GM12878 (cell line): ENCODE measurements at regions not wholly inside any gene's neighbourhood (a gene's known extent, or its start where the extent isn't known, plus 50 kb on each side); places are given as distances from the start of the nearest gene placed in this dataset.

ENCODE experiments used
- ATAC-seq: fragments of 200-7000 bp; cut with Tn5 transposase; 3 replicates; pipeline ENCODE4 v1.9.1; 2020; ENCODE audit warnings: mild to moderate bottlenecking, moderate library complexity
- BruUV-seq: library from RNA; stranded (reverse); fragments of 400-500 nt; replicated peaks from 2 replicates; lab custom pipeline; 2021; lab: Mats Ljungman, UMichigan
- CTCF ChIA-PET: fragments of 300-600 bp; sonication (Branson Sonifier 250); formaldehyde crosslinking; extraction: SDS; loops from one replicate; lab custom pipeline; 2021; ENCODE audit warnings: inconsistent platforms; lab: Yijun Ruan, JAX
- POLR2A ChIA-PET: fragments of 350-600 bp; formaldehyde crosslinking; extraction: SDS; loops from one replicate; lab custom pipeline; 2021; ENCODE audit warnings: inconsistent platforms; lab: Charles Lee
- RAD21 ChIA-PET: fragments of 300-600 bp; sonication (Branson Sonifier 250); formaldehyde crosslinking; loops from one replicate; lab custom pipeline; 2023; ENCODE audit warnings: antibody characterized with exemption; ENCODE audit not compliant: unreplicated experiment; lab: Charles Lee
- SMC1A ChIA-PET: fragments of 300-600 bp; sonication (Branson Sonifier 250); formaldehyde crosslinking; loops from one replicate; lab custom pipeline; 2023; ENCODE audit not compliant: unreplicated experiment, uncharacterized antibody; lab: Charles Lee
- DNase-seq: peaks from one replicate; pipeline ENCODE4 v3.0.0-alpha.2; 2011; ENCODE audit warnings: low read depth, low spot score
- FAIRE-seq: peaks from 3 replicates; lab custom pipeline; 2011; peaks lifted over from hg19 to GRCh38; lab: Jason Lieb, UNC
- H2AFZ ChIP-seq: 2 replicates; pipeline ENCODE4 v1.6.0; 2011; ENCODE audit warnings: low read depth, low read length, control low read depth; ENCODE audit not compliant: control insufficient read depth
- H3K27ac ChIP-seq: 2 replicates; pipeline ENCODE4 v1.5.1; 2011; ENCODE audit warnings: control low read depth; ENCODE audit not compliant: control insufficient read depth, insufficient read depth
- H3K27me3 ChIP-seq, 2 experiments: replicated peaks in 1 of 2; 2 replicates each; pipeline versions ENCODE4 v1.6.0 to v1.6.1; 2011; ENCODE audit warnings: low read length in 1 of 2; ENCODE audit not compliant: control insufficient read depth in 2 of 2, insufficient read depth in 2 of 2
- H3K36me3 ChIP-seq, 2 experiments: 2 replicates each; pipeline ENCODE4 v1.5.1; 2011; ENCODE audit warnings: low read length in 1 of 2; ENCODE audit not compliant: control insufficient read depth in 2 of 2, insufficient read depth in 2 of 2
- H3K4me1 ChIP-seq: 2 replicates; pipeline ENCODE4 v1.6.1; 2011; ENCODE audit warnings: mild to moderate bottlenecking, low read length, moderate library complexity, mixed read lengths; ENCODE audit not compliant: control insufficient read depth, insufficient read depth
- H3K4me2 ChIP-seq: 2 replicates; pipeline ENCODE4 v1.6.0; 2011; ENCODE audit warnings: control low read depth; ENCODE audit not compliant: control insufficient read depth, insufficient read depth
- H3K4me3 ChIP-seq: fragments of 200-600 bp; sonication (generic); 2 replicates; pipeline ENCODE4 v1.5.1; 2016
- H3K79me2 ChIP-seq: 2 replicates; pipeline ENCODE4 v1.6.0; 2011; ENCODE audit warnings: low read length; ENCODE audit not compliant: control insufficient read depth, insufficient read depth
- H3K9ac ChIP-seq: 2 replicates; pipeline ENCODE4 v1.8.0; 2011; ENCODE audit warnings: low read length, control low read depth, mixed read lengths; ENCODE audit not compliant: control insufficient read depth, insufficient read depth
- H3K9me3 ChIP-seq: replicated peaks from 3 replicates; pipeline ENCODE4 v1.5.1; 2011; ENCODE audit warnings: mild to moderate bottlenecking, low read length; ENCODE audit not compliant: control insufficient read depth, insufficient read depth
- H4K20me1 ChIP-seq: 2 replicates; pipeline ENCODE4 v1.6.0; 2011; ENCODE audit not compliant: control insufficient read depth, insufficient read depth
- BCL11A ChIP-seq: IDR thresholded peaks from 2 replicates; pipeline ENCODE4 v1.6.1; 2011; ENCODE audit warnings: low read depth, low read length
- BHLHE40 ChIP-seq, 2 experiments: fragments of 450-650 bp in 1 of 2; IDR thresholded peaks; 2 replicates each; pipeline ENCODE4 v1.6.1; 2011 to 2017; ENCODE audit warnings: low read depth in 2 of 2, borderline replicate concordance in 1 of 2, improper control_type of control experiment in 1 of 2, low read length in 1 of 2, mild to moderate bottlenecking in 1 of 2
- CHD4 ChIP-seq: fragments of 200-600 bp; sonication (generic); IDR thresholded peaks from 2 replicates; pipeline ENCODE4 v1.6.1; 2016; ENCODE audit warnings: mild to moderate bottlenecking
- E2F8 ChIP-seq: fragments of 450-650 bp; IDR thresholded peaks from 2 replicates; pipeline ENCODE4 v1.6.1; 2018; ENCODE audit warnings: mild to moderate bottlenecking, low read depth, moderate library complexity; ENCODE audit not compliant: partially characterized antibody
- EGR1 ChIP-seq, 2 experiments: IDR thresholded peaks; 1 replicate in 1 of 2; 2 replicates in 1 of 2; pipeline ENCODE4 v1.6.1; 2011 to 2012; ENCODE audit warnings: low read depth in 2 of 2, low read length in 2 of 2, borderline replicate concordance in 1 of 2, mild to moderate bottlenecking in 1 of 2, moderate library complexity in 1 of 2
- ESRRA ChIP-seq: IDR thresholded peaks from 2 replicates; pipeline ENCODE4 v1.6.1; 2012; ENCODE audit warnings: mild to moderate bottlenecking, low read length, improper control_type of control experiment
- MAX ChIP-seq: IDR thresholded peaks from 2 replicates; pipeline ENCODE4 v1.6.1; 2012; ENCODE audit warnings: low read depth, low read length, improper control_type of control experiment
- MTA3 ChIP-seq: IDR thresholded peaks from 2 replicates; pipeline ENCODE4 v1.6.1; 2012; ENCODE audit warnings: low read length, inconsistent platforms, borderline replicate concordance
- NBN ChIP-seq: fragments of 450-650 bp; IDR thresholded peaks from 2 replicates; pipeline ENCODE4 v1.6.1; 2016
- NFIC ChIP-seq: IDR thresholded peaks from 2 replicates; pipeline ENCODE4 v1.6.1; 2012; ENCODE audit warnings: low read depth, mild to moderate bottlenecking, inconsistent platforms, low read length, moderate library complexity
- SIX5 ChIP-seq: IDR thresholded peaks from 2 replicates; pipeline ENCODE4 v1.6.1; 2011; ENCODE audit warnings: mild to moderate bottlenecking, low read depth, low read length, moderate library complexity; ENCODE audit not compliant: severe bottlenecking
- TAF1 ChIP-seq: IDR thresholded peaks from 2 replicates; pipeline ENCODE4 v1.6.1; 2011; ENCODE audit warnings: mild to moderate bottlenecking, low read depth, low read length, borderline replicate concordance
- ZNF207 ChIP-seq: fragments of 450-650 bp; IDR thresholded peaks from 2 replicates; pipeline ENCODE4 v1.6.1; 2014; ENCODE audit warnings: antibody characterized with exemption, mild to moderate bottlenecking, borderline replicate concordance
- ZNF24 ChIP-seq: fragments of 450-650 bp; IDR thresholded peaks from 2 replicates; pipeline ENCODE4 v1.6.1; 2017; ENCODE audit warnings: antibody characterized with exemption, mild to moderate bottlenecking
- WGBS: methylation state at CpG from one replicate; pipeline ENCODE4 v1.1.6; 2016; ENCODE audit warnings: low lambda C conversion rate; ENCODE audit not compliant: insufficient replicate concordance, insufficient coverage; ENCODE audit errors: missing lambda C conversion rate; 5-methylcytosine and 5-hydroxymethylcytosine counted together
- in situ Hi-C: fragments of 300-500 bp; cut with MboI; formaldehyde crosslinking; loops from 9 replicates; pipeline ENCODE4 v1.14.3; 2018; ENCODE audit warnings: mixed read lengths
- intact Hi-C: fragments of 100-400 bp; cut with micrococcal nuclease; formaldehyde crosslinking; loops from one replicate; pipeline ENCODE4 v1.14.2; 2022; ENCODE audit not compliant: unreplicated experiment
- TF ChIP-seq, protein P1 (sequence below): IDR thresholded peaks from 2 replicates; pipeline ENCODE4 v1.6.1; 2011; ENCODE audit warnings: low read depth, low read length, improper control_type of control experiment, borderline replicate concordance

DNA sequence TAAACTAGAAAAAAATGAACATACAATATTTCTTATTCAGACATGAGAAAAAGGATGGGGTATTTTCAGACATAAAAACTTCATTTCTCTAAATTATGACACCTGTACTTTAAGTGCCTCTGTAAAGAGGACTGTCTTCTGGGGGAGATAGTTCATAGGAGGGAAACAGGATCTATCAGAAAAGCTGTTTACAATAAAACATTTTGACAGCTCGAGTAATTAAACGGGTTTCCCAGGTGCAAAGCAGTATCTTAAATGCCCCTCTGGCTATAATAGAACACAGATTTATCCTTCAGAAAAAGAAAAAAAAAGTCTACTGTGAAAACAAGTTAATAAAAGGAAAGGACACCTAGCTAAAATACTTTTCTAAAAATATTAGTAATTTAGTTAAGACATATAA lies 311.4 kb upstream of the UBE2E3 start:
- ChIA-PET SMC1A (interaction anchor here (0.9 to 1.4 kb wide), 2 partner anchors 13 to 14 kb away, joined by 3 to 4 read pairs; no protein-coding TSS in a partner anchor), RAD21 (no interaction called here), POLR2A (no interaction called here), CTCF (interaction anchor here (0.6 kb wide), 1 partner anchor 8 kb away, joined by 3 read pairs; no protein-coding TSS in a partner anchor)
- no peak for DNase-seq
- 0% methylated on average over 2 of the region's 2 CpGs for WGBS
- no peaks in the 10 kb centered on the region for H3K79me2 ChIP-seq
- no peaks in the 10 kb centered on the region for H3K27me3 ChIP-seq
- in situ Hi-C loops = no loop called here
- H2AFZ ChIP-seq = no peak overlapping the region
- no peak overlapping the region for H3K27ac ChIP-seq
- TF ChIP-seq, protein P1, sequence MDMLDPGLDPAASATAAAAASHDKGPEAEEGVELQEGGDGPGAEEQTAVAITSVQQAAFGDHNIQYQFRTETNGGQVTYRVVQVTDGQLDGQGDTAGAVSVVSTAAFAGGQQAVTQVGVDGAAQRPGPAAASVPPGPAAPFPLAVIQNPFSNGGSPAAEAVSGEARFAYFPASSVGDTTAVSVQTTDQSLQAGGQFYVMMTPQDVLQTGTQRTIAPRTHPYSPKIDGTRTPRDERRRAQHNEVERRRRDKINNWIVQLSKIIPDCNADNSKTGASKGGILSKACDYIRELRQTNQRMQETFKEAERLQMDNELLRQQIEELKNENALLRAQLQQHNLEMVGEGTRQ = no peak
- TF ChIP-seq MTA3 = no peak
- TF ChIP-seq CHD4 = no peak
- TF ChIP-seq ZNF207 = no peak
- TF ChIP-seq ZNF24 = no peak
- intact Hi-C loops = no loop called here
- H3K4me3 ChIP-seq = no peak overlapping the region
- no peaks in the 10 kb centered on the region for H3K36me3 ChIP-seq
- no peaks in the 10 kb centered on the region for H4K20me1 ChIP-seq
- H3K9me3 ChIP-seq = no peaks in the 10 kb centered on the region
- H3K4me1 ChIP-seq = no peaks in the 10 kb centered on the region
- ATAC-seq = no peak
- H3K4me2 ChIP-seq = no peak overlapping the region
- no peak overlapping the region for H3K9ac ChIP-seq
- no TSS peak for BruUV-seq
- no peak for FAIRE-seq

DNA sequence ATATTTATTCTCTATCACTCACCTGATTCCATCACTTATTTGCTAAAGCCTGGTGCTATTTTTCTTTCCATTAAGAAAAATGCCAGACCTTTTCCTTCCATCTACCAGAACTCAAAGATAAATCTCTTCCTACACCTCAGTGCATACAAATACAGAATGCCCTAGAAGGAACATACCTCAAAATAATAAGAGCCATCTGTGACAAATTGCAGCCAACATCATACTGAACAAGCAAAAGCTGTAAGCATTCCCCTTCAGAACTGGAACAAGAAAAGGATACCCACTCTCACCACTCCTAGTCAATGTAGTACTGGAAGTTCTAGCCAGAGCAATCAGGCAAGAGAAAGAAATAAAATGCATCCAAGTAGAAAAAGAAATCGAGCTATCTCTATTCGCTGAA lies 315.9 kb upstream of the UBE2E3 start:
- DNase-seq = no peak
- BruUV-seq = no TSS peak
- TF ChIP-seq NFIC (no peak), TAF1 (no peak), ESRRA (no peak), NBN (no peak), BHLHE40 (IDR thresholded peaks at IDR 0.05; ENCODE audit: borderline replicate concordance in 1 of 2, low read depth in 2 of 2, low read length in 1 of 2) (no peak), E2F8 (no peak), MAX (no peak), EGR1 (IDR thresholded peaks at IDR 0.05; ENCODE audit: borderline replicate concordance in 1 of 2, low read depth in 2 of 2, low read length in 2 of 2) (no peak), BCL11A (no peak), SIX5 (no peak)
- TF ChIP-seq, all 136 proteins: peak for 0
- FAIRE-seq (no peak), ATAC-seq (no peak)
- no peak overlapping the region for H3K27ac ChIP-seq
- no peak overlapping the region for H3K9ac ChIP-seq
- ChIA-PET SMC1A (interaction anchor here (1.3 kb wide), 1 partner anchor 10 kb away, joined by 3 read pairs; no protein-coding TSS in a partner anchor), CTCF (interaction anchor here (0.7 kb wide), 1 partner anchor 729 kb away, joined by 3 read pairs; no protein-coding TSS in a partner anchor), RAD21 (no interaction called here), POLR2A (no interaction called here)
- H3K9me3 ChIP-seq = no peaks in the 10 kb centered on the region
- H3K27me3 ChIP-seq = no peaks in the 10 kb centered on the region
- H3K4me1 ChIP-seq = no peaks in the 10 kb centered on the region
- no peak overlapping the region for H2AFZ ChIP-seq
- no peaks in the 10 kb centered on the region for H3K79me2 ChIP-seq
- no peak overlapping the region for H3K4me2 ChIP-seq
- no peak overlapping the region for H3K4me3 ChIP-seq
- no peaks in the 10 kb centered on the region for H3K36me3 ChIP-seq
- in situ Hi-C loops (no loop called here), intact Hi-C loops (no loop called here)
- 45% methylated on average over 2 of the region's 2 CpGs for WGBS
- no peaks in the 10 kb centered on the region for H4K20me1 ChIP-seq
